GM18498 (cell line): ENCODE measurements at regions not wholly inside any gene's neighbourhood (a gene's known extent, or its start where the extent isn't known, plus 50 kb on each side); places are given as distances from the start of the nearest gene placed in this dataset.

ENCODE experiments used
- ATAC-seq: cut with Tn5 transposase; IDR thresholded peaks from one replicate; pipeline ENCODE4 v1.9.1; 2021; ENCODE audit warnings: mild to moderate bottlenecking, moderate library complexity; ENCODE audit not compliant: unreplicated experiment

DNA sequence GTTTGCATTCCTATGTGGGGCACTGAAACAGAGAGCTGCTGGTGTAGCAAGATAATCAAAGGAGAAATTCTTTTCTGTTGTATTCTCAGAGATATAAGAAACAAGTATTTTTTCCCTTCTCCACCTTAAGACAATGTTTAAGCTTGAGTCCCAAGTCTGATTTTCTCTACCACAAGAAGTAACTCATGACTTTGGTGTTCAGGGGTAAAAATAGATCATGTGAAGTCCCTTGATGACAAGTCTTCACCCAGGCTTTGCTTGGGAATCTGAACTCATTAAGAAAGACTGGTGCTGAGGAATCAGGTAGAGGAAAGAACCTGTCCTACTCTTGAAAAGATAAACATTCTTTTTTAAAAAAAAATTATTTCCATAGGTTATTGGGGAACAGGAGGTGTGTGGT lies 205.6 kb downstream of the ALDH8A1 start:
- no peak for ATAC-seq

DNA sequence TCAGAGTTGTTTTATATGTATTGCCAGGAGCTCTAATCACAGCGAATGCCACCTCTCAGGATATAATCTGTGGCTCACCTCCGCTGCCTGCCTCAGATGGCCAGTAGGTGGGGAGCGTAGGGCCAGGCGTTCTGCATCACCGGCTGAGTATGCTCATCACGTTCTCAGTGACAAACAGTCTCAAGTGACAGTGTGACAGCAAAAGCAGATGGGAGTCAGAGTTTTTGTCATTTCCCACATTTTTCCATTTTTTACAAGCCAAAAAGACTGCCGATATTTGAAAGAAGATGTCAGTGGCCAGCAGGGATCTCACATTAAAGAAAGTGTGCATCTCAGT lies 208.7 kb downstream of the ALDH8A1 start:
- no peak for ATAC-seq

GRCh38 chr6:134740473-134741199 lies 209.3 kb downstream of the ALDH8A1 start:
- ATAC-seq, result no peak

DNA sequence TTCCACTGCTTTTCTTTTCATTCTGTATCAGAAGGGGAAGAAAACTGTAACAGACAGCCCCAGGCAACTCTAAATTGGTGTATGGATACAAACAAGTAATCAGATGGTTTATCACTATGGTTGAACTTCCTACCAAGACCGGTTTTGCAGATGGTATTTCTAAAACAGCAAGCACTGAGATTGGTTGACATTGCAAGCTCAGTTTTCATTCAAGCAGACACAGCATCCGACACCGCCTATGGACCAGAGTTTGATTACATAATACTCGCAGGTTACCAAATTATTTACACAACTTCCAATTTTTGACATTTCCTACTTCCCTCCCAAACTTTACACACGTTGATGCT lies 209.9 kb downstream of the ALDH8A1 start:
- no peak for ATAC-seq

DNA sequence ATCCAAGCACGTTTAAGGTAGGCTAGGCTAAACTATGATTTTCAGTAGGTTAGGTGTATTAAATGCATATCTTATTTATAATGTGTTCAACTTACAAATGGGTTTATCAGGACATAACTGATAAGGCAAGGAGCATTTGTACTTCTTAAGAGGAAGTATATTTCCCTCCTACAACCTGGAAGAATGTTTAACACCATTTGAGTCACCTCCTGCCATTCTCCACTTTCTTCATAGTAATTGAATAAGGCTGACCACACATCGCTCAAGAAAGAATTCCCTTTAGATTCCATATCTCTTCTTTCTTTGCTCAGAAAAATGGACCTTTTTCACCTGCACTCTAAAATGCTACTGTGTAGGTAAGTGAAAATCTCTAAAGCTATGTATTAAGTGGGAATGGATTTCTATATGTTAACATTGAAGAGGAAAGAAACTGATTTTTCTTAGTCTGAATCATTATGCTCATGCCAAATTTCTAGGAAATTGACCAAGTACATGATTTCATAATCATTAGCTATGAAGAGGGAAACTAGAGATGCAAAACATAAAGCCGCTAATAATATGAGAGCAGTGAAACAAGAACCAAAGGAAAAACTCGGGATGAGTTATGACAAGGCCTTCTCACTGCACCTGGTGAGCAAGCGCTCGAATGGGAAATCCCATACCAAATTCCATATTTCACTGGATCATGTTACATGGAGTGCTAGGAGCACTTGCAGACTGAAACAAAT lies 210.4 kb downstream of the ALDH8A1 start:
- no peak for ATAC-seq

DNA sequence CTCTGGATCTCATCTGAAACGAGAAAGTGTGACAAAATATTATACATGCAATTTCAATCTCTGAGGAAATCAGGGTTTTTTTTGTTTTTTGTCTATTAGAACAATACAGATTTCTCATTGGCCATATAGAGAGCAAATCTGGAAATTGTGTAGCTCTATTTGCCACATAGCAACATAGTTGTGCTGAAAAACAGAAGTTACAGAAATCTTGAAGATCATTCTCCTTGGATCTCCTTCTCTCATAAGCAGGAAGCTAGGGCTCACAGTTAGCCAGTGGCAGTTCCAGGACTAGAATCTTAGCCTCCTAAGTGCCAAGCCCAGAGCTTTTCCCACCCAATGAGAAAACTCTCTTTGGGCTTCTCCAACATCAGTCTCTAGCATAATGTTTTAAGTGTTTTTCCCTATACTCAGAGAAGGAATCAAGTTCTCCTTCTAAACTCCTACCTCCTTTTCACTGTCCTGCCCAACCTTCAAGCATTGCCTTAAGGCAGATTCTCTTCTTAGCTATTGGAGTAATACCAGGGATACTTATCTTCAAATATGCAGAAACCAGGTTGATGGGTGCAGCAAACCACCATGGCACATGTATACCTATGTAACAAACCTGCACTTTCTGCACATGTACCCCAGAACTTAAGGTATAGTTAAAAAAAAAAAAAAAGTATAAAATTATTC lies 211.6 kb downstream of the ALDH8A1 start:
- no peak for ATAC-seq

GRCh38 chr6:134735461-134735860 lies 214.4 kb downstream of the ALDH8A1 start:
- no peak for ATAC-seq

GRCh38 chr6:134734312-134734869 lies 215.5 kb downstream of the ALDH8A1 start:
- no peak for ATAC-seq

DNA sequence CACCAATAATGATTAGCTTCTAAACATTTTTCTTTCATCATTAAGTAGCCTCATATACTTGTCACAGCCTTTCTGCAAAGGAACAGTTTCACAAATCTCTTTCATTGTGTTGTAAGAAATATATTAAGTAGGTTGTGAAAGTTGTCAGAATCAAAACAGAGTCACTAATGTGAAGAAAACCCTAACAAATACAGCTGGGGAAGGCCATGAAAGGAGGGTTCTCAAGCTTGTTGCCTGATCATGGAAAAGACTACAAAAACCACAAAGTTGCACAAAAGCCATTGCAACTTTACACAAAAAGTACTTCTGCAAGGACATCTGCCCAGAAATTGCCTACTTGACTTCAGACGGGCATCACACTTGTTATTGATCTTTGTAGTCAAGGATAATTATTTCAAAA lies 216.1 kb downstream of the ALDH8A1 start:
- ATAC-seq, result no peak

GRCh38 chr6:134732763-134733162 lies 217.1 kb downstream of the ALDH8A1 start:
- ATAC-seq, result no peak

- no peak for ATAC-seq
Observed at GRCh38 chr6:134731615-134732014, 218.3 kb downstream of the ALDH8A1 start.

- no peak for ATAC-seq
Observed at GRCh38 chr6:134730013-134730412, 219.9 kb downstream of the ALDH8A1 start.

DNA sequence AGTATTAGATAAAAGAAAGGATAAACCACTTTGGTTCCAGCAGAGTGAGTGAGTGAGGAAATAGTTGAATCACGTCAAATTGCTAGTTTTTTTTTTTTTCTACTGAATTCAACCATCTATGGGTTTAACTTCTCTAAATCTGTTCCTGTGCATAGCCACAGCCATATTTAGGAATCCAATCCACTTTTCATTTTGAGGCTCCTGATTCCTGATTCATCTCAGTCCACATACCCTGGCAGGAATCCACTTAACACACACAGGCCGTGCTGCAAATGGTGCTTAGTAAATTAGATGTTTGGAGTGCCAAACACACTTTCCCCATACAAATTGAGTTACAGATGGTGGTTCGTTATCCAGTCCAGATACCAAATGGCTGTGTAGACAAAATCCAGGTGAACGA lies 220.3 kb downstream of the ALDH8A1 start:
- ATAC-seq, result no peak

DNA sequence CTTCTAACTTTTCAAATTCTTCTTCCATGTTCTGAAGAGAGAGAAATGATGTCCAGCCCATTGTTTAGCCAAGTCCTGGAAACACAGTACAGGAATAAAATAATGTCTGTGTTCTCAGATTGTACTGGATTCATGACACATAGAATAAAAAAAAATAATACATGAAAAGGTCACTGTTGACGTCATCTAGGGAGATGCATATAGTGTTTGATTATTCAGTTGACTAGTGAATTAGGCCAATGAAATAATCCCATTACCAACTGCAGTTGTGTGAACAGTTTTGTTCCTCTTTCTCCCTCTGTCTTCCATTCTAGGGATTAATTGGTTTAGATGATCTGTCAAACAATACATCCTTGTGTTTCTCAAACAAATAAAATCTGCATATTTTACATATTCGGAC lies 222.8 kb downstream of the ALDH8A1 start:
- no peak for ATAC-seq

DNA sequence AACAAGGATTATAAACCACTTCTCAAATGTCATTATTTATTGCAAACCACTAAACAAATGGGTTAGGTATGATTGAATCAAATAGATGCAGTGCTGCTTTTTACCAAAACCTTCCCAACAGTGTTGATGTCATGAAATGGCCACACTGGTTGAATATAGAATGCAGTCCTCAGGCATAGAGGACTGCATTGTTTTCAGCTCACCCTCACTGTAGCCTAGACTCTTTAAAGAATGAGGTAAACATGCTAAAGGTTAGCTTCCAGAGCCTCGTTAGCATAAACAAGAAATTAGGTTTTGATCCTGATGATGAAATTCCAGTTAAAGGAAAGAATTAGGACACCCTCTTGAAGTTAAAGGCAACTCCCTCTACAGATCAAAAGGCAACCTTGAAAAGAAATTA lies 224.3 kb downstream of the ALDH8A1 start:
- ATAC-seq, result no peak

DNA sequence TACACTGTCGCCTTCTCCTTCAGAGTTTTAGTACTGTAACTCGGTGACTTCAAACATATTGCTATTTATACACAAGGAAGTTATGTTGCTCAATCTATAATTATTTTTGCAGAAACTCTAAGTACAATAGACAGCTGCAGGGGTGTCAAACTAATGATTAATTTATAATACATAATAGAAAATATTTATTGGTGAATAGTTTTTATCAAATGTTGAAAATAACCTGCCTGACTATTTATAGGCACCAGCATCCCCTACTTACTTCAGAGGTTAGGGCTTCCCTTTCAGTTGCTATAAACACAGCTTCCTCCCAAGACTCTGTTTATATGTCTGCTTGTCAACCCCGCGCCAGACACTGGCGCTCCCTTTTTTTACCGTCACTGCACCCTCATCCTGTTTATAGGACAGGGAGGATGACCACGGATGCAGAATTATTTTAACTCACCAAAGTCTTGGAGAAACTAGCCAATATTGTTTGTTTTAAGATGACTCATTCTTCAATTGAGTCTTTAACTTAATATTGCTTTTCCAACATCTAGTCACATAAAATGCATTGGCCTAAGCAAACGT lies 225.0 kb downstream of the ALDH8A1 start:
- ATAC-seq, result no peak

GRCh38 chr6:134723081-134723871 lies 226.6 kb downstream of the ALDH8A1 start:
- no peak for ATAC-seq

- ATAC-seq, result no peak
Observed at GRCh38 chr6:134722200-134722870, 227.6 kb downstream of the ALDH8A1 start.

GRCh38 chr6:134721060-134721405 lies 228.9 kb downstream of the ALDH8A1 start:
- no peak for ATAC-seq

DNA sequence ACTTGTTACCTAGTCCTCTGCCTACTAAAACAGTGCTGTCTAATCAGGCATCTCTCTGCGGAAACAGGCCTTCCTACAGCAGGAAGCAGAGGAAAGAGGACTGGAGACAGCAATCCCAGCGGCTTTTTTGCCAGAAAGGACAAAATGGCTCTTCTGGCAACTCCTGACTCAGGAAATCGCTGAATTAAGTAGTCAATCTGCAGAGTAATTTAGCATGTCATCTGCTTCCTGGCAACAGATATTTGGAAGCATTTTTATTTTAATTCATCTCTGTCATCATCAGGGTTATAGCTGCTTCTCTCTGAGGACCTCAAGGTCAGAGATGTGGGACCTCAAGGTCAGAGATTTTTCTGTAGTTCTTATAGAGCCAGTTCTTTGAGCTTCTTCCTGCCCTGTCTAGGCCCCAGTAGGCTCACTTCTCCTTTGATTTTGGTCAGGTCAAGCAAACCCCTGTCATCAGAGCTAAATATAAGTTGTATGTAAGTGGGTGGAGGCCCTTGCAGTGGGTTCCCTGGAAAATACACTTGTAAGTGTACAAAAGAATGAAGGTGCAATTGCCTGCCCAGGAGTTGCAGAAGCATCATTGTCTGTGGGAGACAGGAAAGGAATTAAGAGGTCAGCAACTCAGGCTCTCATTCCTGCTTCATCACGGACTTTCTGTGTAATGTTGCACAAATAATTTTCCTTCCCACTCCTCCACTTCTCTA lies 229.4 kb downstream of the ALDH8A1 start:
- no peak for ATAC-seq
